Neural cell (in vitro differentiated cells): ENCODE measurements at regions not wholly inside any gene's neighbourhood (a gene's known extent, or its start where the extent isn't known, plus 50 kb on each side); places are given as distances from the start of the nearest gene placed in this dataset.

Experiments
- MXI1 ChIP-seq: fragments of 450-650 bp; conservative IDR thresholded peaks from 2 replicates; pipeline ENCODE4 v1.6.1; 2014; ENCODE audit warnings: antibody characterized with exemption, mild to moderate bottlenecking; ENCODE audit not compliant: poor library complexity, severe bottlenecking
- POLR2AphosphoS5 ChIP-seq: IDR thresholded peaks from 2 replicates; pipeline ENCODE4 v1.6.1; 2012
- RAD21 ChIP-seq: fragments of 450-650 bp; conservative IDR thresholded peaks from 2 replicates; pipeline ENCODE4 v1.6.1; 2014; ENCODE audit warnings: antibody characterized with exemption, mild to moderate bottlenecking, moderate library complexity
- SMC3 ChIP-seq: fragments of 450-650 bp; conservative IDR thresholded peaks from 2 replicates; pipeline ENCODE4 v1.6.1; 2014; ENCODE audit warnings: antibody characterized with exemption, mild to moderate bottlenecking, moderate library complexity; ENCODE audit not compliant: poor library complexity
- TAF1 ChIP-seq: IDR thresholded peaks from 2 replicates; pipeline ENCODE4 v1.6.1; 2012; ENCODE audit warnings: low read depth
- TF ChIP-seq, protein P1 (sequence below): IDR thresholded peaks from 2 replicates; pipeline ENCODE4 v1.6.1; 2012; ENCODE audit warnings: borderline replicate concordance
- TF ChIP-seq, protein P2 (sequence below): fragments of 450-650 bp; IDR thresholded peaks from 2 replicates; pipeline ENCODE4 v1.5.1; 2014; ENCODE audit warnings: antibody characterized with exemption, mild to moderate bottlenecking, moderate library complexity; ENCODE audit not compliant: poor library complexity, severe bottlenecking

GRCh38 chr4:24080871-24081270 is 191.0 kb upstream of the PPARGC1A start:
- TF ChIP-seq, protein P1, sequence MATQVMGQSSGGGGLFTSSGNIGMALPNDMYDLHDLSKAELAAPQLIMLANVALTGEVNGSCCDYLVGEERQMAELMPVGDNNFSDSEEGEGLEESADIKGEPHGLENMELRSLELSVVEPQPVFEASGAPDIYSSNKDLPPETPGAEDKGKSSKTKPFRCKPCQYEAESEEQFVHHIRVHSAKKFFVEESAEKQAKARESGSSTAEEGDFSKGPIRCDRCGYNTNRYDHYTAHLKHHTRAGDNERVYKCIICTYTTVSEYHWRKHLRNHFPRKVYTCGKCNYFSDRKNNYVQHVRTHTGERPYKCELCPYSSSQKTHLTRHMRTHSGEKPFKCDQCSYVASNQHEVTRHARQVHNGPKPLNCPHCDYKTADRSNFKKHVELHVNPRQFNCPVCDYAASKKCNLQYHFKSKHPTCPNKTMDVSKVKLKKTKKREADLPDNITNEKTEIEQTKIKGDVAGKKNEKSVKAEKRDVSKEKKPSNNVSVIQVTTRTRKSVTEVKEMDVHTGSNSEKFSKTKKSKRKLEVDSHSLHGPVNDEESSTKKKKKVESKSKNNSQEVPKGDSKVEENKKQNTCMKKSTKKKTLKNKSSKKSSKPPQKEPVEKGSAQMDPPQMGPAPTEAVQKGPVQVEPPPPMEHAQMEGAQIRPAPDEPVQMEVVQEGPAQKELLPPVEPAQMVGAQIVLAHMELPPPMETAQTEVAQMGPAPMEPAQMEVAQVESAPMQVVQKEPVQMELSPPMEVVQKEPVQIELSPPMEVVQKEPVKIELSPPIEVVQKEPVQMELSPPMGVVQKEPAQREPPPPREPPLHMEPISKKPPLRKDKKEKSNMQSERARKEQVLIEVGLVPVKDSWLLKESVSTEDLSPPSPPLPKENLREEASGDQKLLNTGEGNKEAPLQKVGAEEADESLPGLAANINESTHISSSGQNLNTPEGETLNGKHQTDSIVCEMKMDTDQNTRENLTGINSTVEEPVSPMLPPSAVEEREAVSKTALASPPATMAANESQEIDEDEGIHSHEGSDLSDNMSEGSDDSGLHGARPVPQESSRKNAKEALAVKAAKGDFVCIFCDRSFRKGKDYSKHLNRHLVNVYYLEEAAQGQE: no peak
- TF ChIP-seq POLR2AphosphoS5 (no peak), SMC3 (no peak), MXI1 (no peak), TAF1 (no peak), RAD21 (no peak)
- TF ChIP-seq, protein P2, sequence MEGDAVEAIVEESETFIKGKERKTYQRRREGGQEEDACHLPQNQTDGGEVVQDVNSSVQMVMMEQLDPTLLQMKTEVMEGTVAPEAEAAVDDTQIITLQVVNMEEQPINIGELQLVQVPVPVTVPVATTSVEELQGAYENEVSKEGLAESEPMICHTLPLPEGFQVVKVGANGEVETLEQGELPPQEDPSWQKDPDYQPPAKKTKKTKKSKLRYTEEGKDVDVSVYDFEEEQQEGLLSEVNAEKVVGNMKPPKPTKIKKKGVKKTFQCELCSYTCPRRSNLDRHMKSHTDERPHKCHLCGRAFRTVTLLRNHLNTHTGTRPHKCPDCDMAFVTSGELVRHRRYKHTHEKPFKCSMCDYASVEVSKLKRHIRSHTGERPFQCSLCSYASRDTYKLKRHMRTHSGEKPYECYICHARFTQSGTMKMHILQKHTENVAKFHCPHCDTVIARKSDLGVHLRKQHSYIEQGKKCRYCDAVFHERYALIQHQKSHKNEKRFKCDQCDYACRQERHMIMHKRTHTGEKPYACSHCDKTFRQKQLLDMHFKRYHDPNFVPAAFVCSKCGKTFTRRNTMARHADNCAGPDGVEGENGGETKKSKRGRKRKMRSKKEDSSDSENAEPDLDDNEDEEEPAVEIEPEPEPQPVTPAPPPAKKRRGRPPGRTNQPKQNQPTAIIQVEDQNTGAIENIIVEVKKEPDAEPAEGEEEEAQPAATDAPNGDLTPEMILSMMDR: no peak
